Stimulated activated CD4-positive, alpha-beta T cell treated with anti-CD3 and anti-CD28 coated beads, Interleukin-4, amount 100 ng/mL, for 48 hours (primary cell): ENCODE measurements at regions not wholly inside any gene's neighbourhood (a gene's known extent, or its start where the extent isn't known, plus 50 kb on each side); places are given as distances from the start of the nearest gene placed in this dataset.
"Not testable (repeated sequence)": the region's sequence is repeated elsewhere in the genome, so short reads cannot be mapped to it uniquely, and the experiment has no call there.

Experiments
- DNase-seq, 2 donors: peaks; one replicate each; pipeline ENCODE4 v3.0.0-alpha.2; 2020; ENCODE audit warnings: low read depth in 2 of 2

GRCh38 chr1:79259390-79260336, 253.1 kb upstream of the ADGRL4 start:
- no peak for DNase-seq

- DNase-seq: no peak
These were observed 248.9 kb upstream of the ADGRL4 start for GRCh38 chr1:79255421-79255820.

GRCh38 chr1:79252598-79252997, 246.1 kb upstream of the ADGRL4 start:
- no peak for DNase-seq

GRCh38 chr1:79239840-79240239, 233.3 kb upstream of the ADGRL4 start:
- no peak for DNase-seq

- no peak for DNase-seq
These were observed 228.9 kb upstream of the ADGRL4 start for GRCh38 chr1:79235301-79236002.

GRCh38 chr1:79232818-79233217, 226.3 kb upstream of the ADGRL4 start:
- no peak for DNase-seq

GRCh38 chr1:79230751-79231150, 224.2 kb upstream of the ADGRL4 start:
- not testable (repeated sequence) for DNase-seq

GRCh38 chr1:79226963-79227362, 220.4 kb upstream of the ADGRL4 start:
- DNase-seq: no peak

- DNase-seq: no peak
These were observed 218.0 kb upstream of the ADGRL4 start for GRCh38 chr1:79224537-79224936.

- no peak for DNase-seq
These were observed 214.0 kb upstream of the ADGRL4 start for GRCh38 chr1:79220509-79220908.

- DNase-seq: no peak
These were observed 208.8 kb upstream of the ADGRL4 start for GRCh38 chr1:79215311-79215710.

GRCh38 chr1:79207786-79208185, 201.3 kb upstream of the ADGRL4 start:
- no peak for DNase-seq

- no peak for DNase-seq
These were observed 200.8 kb upstream of the ADGRL4 start for GRCh38 chr1:79207331-79207730.

GRCh38 chr1:79204779-79205479, 198.4 kb upstream of the ADGRL4 start:
- no peak for DNase-seq

GRCh38 chr1:79198832-79199231, 192.3 kb upstream of the ADGRL4 start:
- DNase-seq: no peak

GRCh38 chr1:79197421-79197820, 190.9 kb upstream of the ADGRL4 start:
- DNase-seq: no peak

- DNase-seq: no peak
These were observed 189.7 kb upstream of the ADGRL4 start for GRCh38 chr1:79196211-79196610.

GRCh38 chr1:79193211-79194079, 186.9 kb upstream of the ADGRL4 start:
- DNase-seq: no peak

- no peak for DNase-seq
These were observed 183.5 kb upstream of the ADGRL4 start for GRCh38 chr1:79190074-79190473.

GRCh38 chr1:79188337-79188736, 181.8 kb upstream of the ADGRL4 start:
- no peak for DNase-seq

- no peak for DNase-seq
These were observed 179.7 kb upstream of the ADGRL4 start for GRCh38 chr1:79186260-79186659.
